ENCODE measurements at regions not wholly inside any gene's neighbourhood (a gene's known extent, or its start where the extent isn't known, plus 50 kb on each side); places are given as distances from the start of the nearest gene placed in this dataset.

DNA sequence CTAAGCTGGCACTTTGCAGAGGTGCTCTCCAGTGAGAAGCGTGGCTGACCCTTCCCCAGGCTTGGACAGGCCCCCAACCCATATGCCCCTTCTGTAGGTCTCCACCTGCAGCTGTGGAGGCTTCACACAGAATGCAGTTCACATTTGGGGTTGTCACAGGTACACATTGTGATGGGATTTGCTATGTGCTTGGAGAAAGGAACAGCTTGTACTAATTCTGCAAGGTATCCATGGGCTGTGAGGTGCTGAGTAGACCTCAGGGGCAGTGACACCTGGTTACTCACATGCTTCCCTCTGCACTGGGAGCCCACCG, 188.9 kb downstream of the CXCL12 start:
- no peaks in the 10 kb centered on the region for H3K4me1 ChIP-seq (replicated peaks)
- no peaks in the 10 kb centered on the region for H3K9me3 ChIP-seq
- no peak overlapping the region for H3K4me3 ChIP-seq
- WGBS = 78% methylated on average over 2 of the region's 2 CpGs
- no peak for DNase-seq (ENCODE audit: low spot score)
- no peak for TF ChIP-seq POLR2AphosphoS5 (IDR thresholded peaks at IDR 0.05)
- TF ChIP-seq POLR2A (IDR thresholded peaks at IDR 0.05) = no peak
- TF ChIP-seq, protein P1, sequence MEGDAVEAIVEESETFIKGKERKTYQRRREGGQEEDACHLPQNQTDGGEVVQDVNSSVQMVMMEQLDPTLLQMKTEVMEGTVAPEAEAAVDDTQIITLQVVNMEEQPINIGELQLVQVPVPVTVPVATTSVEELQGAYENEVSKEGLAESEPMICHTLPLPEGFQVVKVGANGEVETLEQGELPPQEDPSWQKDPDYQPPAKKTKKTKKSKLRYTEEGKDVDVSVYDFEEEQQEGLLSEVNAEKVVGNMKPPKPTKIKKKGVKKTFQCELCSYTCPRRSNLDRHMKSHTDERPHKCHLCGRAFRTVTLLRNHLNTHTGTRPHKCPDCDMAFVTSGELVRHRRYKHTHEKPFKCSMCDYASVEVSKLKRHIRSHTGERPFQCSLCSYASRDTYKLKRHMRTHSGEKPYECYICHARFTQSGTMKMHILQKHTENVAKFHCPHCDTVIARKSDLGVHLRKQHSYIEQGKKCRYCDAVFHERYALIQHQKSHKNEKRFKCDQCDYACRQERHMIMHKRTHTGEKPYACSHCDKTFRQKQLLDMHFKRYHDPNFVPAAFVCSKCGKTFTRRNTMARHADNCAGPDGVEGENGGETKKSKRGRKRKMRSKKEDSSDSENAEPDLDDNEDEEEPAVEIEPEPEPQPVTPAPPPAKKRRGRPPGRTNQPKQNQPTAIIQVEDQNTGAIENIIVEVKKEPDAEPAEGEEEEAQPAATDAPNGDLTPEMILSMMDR (IDR thresholded peaks at IDR 0.05) = no peak
- intact Hi-C loops (cut with DNase I) = no loop called here
- no peaks in the 10 kb centered on the region for H3K36me3 ChIP-seq
- no peak overlapping the region for H3K27ac ChIP-seq
- H3K27me3 ChIP-seq (replicated peaks; ENCODE audit: insufficient read depth) = no peaks in the 10 kb centered on the region

DNA sequence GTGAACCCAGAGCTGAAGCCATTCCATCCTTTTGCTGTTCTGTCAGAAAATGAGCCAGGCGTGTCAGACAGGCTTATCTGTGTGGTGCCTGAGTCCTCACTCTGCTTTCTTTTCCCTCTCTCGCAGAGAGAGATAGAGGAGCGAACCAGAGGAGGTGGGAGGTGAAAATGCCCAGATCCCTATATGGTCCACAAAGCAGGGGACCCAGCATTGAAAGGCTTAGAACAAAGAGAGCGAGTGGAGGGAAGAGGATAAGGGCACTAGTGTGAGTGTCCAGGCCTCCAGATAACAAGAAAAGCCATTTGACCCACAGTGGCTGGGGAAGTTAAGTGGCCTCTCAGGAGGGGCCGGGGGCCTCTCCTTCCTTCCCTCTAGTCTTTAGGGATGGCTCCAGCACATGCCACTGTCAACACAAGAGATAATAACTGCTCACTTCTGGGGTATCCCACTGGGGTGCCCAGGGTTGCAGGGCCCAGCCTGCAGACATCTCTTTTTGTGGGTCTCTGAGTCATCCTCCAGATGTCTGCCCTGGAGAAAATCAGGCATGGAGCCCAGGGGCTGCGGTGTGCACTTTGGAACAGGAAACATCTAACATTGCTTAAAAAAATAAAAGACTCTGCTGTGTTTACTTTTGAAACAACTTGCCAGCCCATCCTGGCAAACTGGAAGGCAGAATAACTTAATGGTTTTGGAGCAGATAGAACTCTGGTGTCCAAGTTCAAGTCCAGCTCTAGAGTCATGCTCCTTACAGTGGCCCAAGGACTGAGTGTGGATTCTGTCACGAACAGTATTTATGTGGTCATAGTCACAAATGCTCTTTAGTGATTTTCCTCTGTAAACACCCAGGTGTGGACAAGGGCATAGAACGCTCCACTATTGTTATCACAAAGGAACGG, 189.5 kb downstream of the CXCL12 start:
- H3K27me3 ChIP-seq (replicated peaks; ENCODE audit: insufficient read depth) = no peaks in the 10 kb centered on the region
- H3K36me3 ChIP-seq = no peaks in the 10 kb centered on the region
- TF ChIP-seq POLR2A (IDR thresholded peaks at IDR 0.05) (no peak), POLR2AphosphoS5 (IDR thresholded peaks at IDR 0.05) (peak; percentile 59)
- TF ChIP-seq, protein P1 (IDR thresholded peaks at IDR 0.05) = no peak
- no peaks in the 10 kb centered on the region for H3K4me1 ChIP-seq (replicated peaks)
- DNase-seq (ENCODE audit: low spot score) = peak; percentile 33
- WGBS = 59% methylated on average over 9 of the region's 9 CpGs
- no peak overlapping the region for H3K4me3 ChIP-seq
- intact Hi-C loops (cut with DNase I) = no loop called here
- no peaks in the 10 kb centered on the region for H3K9me3 ChIP-seq
- H3K27ac ChIP-seq = no peak overlapping the region

DNA sequence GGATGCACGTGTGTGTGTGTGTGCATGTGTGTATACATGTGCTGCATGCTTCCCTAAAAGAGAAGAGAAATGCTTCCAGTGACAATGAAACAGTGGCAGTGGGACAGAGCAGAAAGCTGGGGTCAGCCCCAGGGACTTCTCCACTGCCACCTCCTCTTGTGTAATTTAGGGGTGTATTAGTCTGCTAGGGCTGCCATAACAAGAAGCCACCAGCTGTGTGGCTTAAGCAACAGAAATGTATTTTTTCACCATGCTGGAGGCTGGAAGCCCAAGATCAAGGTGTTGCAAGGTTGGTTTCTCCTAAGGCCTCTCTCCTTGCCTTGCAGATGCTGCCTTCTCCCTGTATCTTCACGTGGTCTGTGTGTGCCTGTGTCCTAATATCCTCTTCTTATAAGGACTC, 190.5 kb downstream of the CXCL12 start:
- Histone ChIP-seq H3K27me3 (replicated peaks; ENCODE audit: insufficient read depth) (no peaks in the 10 kb centered on the region), H3K36me3 (no peaks in the 10 kb centered on the region), H3K9me3 (no peaks in the 10 kb centered on the region), H3K4me1 (replicated peaks) (no peaks in the 10 kb centered on the region), H3K27ac (no peak overlapping the region), H3K4me3 (no peak overlapping the region)
- no peak for DNase-seq (ENCODE audit: low spot score)
- 94% methylated on average over 2 of the region's 2 CpGs for WGBS
- TF ChIP-seq POLR2A (IDR thresholded peaks at IDR 0.05) (no peak), POLR2AphosphoS5 (IDR thresholded peaks at IDR 0.05) (no peak)
- TF ChIP-seq, protein P1 (IDR thresholded peaks at IDR 0.05) = no peak
- intact Hi-C loops (cut with DNase I) = no loop called here

DNA sequence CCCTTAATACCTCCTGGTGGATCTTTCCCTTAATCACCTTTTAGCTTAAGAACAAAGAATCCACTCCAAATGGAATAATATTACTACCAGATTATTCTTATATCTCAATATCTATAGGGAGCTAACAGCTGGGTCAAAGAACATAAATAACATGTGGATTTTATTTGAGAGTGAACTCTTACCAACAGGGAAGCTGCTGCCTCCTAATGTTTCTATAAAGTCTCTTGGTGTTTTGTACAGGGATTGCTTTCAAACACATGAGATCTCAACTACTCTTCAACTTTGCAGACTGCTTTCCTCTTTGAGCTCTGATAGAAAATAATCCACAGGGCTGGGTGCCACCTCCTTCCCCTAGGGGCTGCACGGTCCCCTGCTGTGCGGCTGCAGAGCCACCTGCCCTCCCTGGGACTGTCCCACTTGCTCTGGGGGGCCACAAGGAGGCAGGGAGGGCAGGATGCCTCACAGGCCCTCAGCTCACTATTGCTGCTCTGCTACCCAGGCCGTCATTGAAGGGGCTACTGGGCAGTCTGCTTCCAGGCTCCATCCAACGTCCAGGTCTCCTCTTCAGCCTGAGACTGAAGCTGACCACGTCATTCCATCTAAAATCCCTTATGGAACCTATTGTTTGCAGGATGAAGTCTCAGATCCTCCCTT, 191.2 kb downstream of the CXCL12 start:
- intact Hi-C loops (cut with DNase I) = no loop called here
- TF ChIP-seq POLR2A (IDR thresholded peaks at IDR 0.05) = no peak
- TF ChIP-seq POLR2AphosphoS5 (IDR thresholded peaks at IDR 0.05) = no peak
- TF ChIP-seq, protein P1 (IDR thresholded peaks at IDR 0.05) = no peak
- DNase-seq (ENCODE audit: low spot score) = no peak
- H3K4me1 ChIP-seq (replicated peaks) = no peaks in the 10 kb centered on the region
- no peaks in the 10 kb centered on the region for H3K27me3 ChIP-seq (replicated peaks; ENCODE audit: insufficient read depth)
- H3K27ac ChIP-seq = no peak overlapping the region
- H3K36me3 ChIP-seq = no peaks in the 10 kb centered on the region
- no peaks in the 10 kb centered on the region for H3K9me3 ChIP-seq
- H3K4me3 ChIP-seq = no peak overlapping the region
- WGBS = 79% methylated on average over 5 of the region's 5 CpGs

DNA sequence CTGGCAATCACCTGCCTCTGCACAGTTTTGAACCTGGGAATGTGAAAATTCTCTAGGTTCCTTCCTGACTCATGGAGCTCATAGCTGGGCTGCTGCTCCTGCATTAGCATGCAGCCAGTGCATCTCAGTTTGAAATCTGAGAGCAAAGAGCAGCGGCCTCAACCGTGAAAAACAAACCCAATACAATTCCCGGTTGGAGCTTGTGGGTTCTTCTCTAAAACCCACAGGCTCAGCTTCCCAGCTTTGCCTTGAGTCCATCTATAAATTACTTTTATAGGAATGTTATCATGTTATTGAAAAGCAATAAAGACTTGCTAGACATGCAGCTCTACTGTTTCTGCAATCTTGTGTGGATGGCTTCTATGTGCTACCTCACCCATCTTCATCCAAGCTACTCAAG, 191.7 kb downstream of the CXCL12 start:
- Histone ChIP-seq H3K36me3 (no peaks in the 10 kb centered on the region), H3K9me3 (no peaks in the 10 kb centered on the region), H3K27me3 (replicated peaks; ENCODE audit: insufficient read depth) (no peaks in the 10 kb centered on the region), H3K27ac (no peak overlapping the region), H3K4me1 (replicated peaks) (no peaks in the 10 kb centered on the region), H3K4me3 (no peak overlapping the region)
- WGBS = 71% methylated on average over 3 of the region's 3 CpGs
- DNase-seq (ENCODE audit: low spot score) = no peak
- no peak for TF ChIP-seq POLR2A (IDR thresholded peaks at IDR 0.05)
- TF ChIP-seq, protein P1 (IDR thresholded peaks at IDR 0.05) = no peak
- no peak for TF ChIP-seq POLR2AphosphoS5 (IDR thresholded peaks at IDR 0.05)
- intact Hi-C loops (cut with DNase I) = no loop called here
